NCI-H69 (cell line): ENCODE measurements at regions not wholly inside any gene's neighbourhood (a gene's known extent, or its start where the extent isn't known, plus 50 kb on each side); places are given as distances from the start of the nearest gene placed in this dataset.
"Not testable (repeated sequence)": the region's sequence is repeated elsewhere in the genome, so short reads cannot be mapped to it uniquely, and the experiment has no call there.

Experiments used
- DNase-seq: peaks from one replicate; lab custom pipeline; 2025; lab: John Stamatoyannopoulos, UW

GRCh38 chr13:39893808-39894207, 238.3 kb downstream of the COG6 start:
- no peak for DNase-seq

- DNase-seq: no peak
These were observed 239.1 kb downstream of the COG6 start for GRCh38 chr13:39894586-39894985.

- no peak for DNase-seq
These were observed 239.8 kb downstream of the COG6 start for GRCh38 chr13:39895254-39895653.

GRCh38 chr13:39897636-39898035, 242.2 kb downstream of the COG6 start:
- DNase-seq: no peak

- DNase-seq: no peak
These were observed 244.8 kb downstream of the COG6 start for GRCh38 chr13:39900106-39900750.

- DNase-seq: no peak
These were observed 249.5 kb downstream of the COG6 start for GRCh38 chr13:39904959-39905358.

GRCh38 chr13:39909634-39910033, 254.2 kb downstream of the COG6 start:
- no peak for DNase-seq

GRCh38 chr13:39910041-39910440, 254.6 kb downstream of the COG6 start:
- no peak for DNase-seq

GRCh38 chr13:39910833-39911232, 255.4 kb downstream of the COG6 start:
- DNase-seq: no peak

GRCh38 chr13:39913339-39913738, 257.9 kb downstream of the COG6 start:
- no peak for DNase-seq

GRCh38 chr13:39913928-39914327, 258.5 kb downstream of the COG6 start:
- DNase-seq: no peak

- DNase-seq: no peak
These were observed 260.0 kb downstream of the COG6 start for GRCh38 chr13:39915418-39915817.

- DNase-seq: no peak
These were observed 260.9 kb downstream of the COG6 start for GRCh38 chr13:39916330-39916729.

GRCh38 chr13:39918620-39919236, 263.3 kb downstream of the COG6 start:
- no peak for DNase-seq

- DNase-seq: no peak
These were observed 265.2 kb downstream of the COG6 start for GRCh38 chr13:39920613-39921012.

GRCh38 chr13:39926345-39926744, 270.9 kb downstream of the COG6 start:
- DNase-seq: no peak

GRCh38 chr13:39928261-39928660, 272.8 kb downstream of the COG6 start:
- no peak for DNase-seq

GRCh38 chr13:39929583-39929982, 274.1 kb downstream of the COG6 start:
- no peak for DNase-seq

GRCh38 chr13:39930060-39930459, 274.6 kb downstream of the COG6 start:
- no peak for DNase-seq

GRCh38 chr13:39930544-39931444, 275.3 kb downstream of the COG6 start:
- no peak for DNase-seq

GRCh38 chr13:39931505-39931904, 276.0 kb downstream of the COG6 start:
- DNase-seq: no peak

GRCh38 chr13:39932514-39932913, 277.1 kb downstream of the COG6 start:
- not testable (repeated sequence) for DNase-seq

GRCh38 chr13:39935155-39935554, 279.7 kb downstream of the COG6 start:
- no peak for DNase-seq
